Activated CD8-positive, alpha-beta T cell treated with anti-CD3 and anti-CD28 coated beads for 36 hours (primary cell): ENCODE measurements at regions not wholly inside any gene's neighbourhood (a gene's known extent, or its start where the extent isn't known, plus 50 kb on each side); places are given as distances from the start of the nearest gene placed in this dataset.

ENCODE experiments used
- ATAC-seq: fragments of 200-7000 bp; cut with Tn5 transposase; one replicate; pipeline ENCODE4 v1.10.0; 2021; ENCODE audit warnings: mild to moderate bottlenecking, moderate library complexity
- CTCF ChIA-PET: fragments of 350-600 bp; sonication (Branson Sonifier 250); formaldehyde crosslinking; loops from one replicate; lab custom pipeline; 2021; ENCODE audit warnings: antibody characterized with exemption; lab: Charles Lee
- POLR2A ChIA-PET: fragments of 350-600 bp; sonication (Branson Sonifier 250); formaldehyde crosslinking; loops from one replicate; lab custom pipeline; 2021; ENCODE audit warnings: antibody characterized with exemption; lab: Charles Lee
- DNase-seq: peaks from one replicate; pipeline ENCODE4 v3.0.0-alpha.2; 2020
- H3K27ac Mint-ChIP-seq: one replicate; pipeline ENCODE4 v1.8.0; 2021; ENCODE audit warnings: mild to moderate bottlenecking, mixed read lengths
- H3K27me3 Mint-ChIP-seq: one replicate; pipeline ENCODE4 v1.8.0; 2021; ENCODE audit warnings: mixed read lengths
- H3K36me3 Mint-ChIP-seq: one replicate; pipeline ENCODE4 v1.8.0; 2021; ENCODE audit warnings: low read depth, mixed read lengths
- H3K4me1 Mint-ChIP-seq: one replicate; pipeline ENCODE4 v1.8.0; 2021; ENCODE audit warnings: low read depth, mixed read lengths
- H3K4me3 Mint-ChIP-seq: one replicate; pipeline ENCODE4 v1.8.0; 2021; ENCODE audit warnings: mild to moderate bottlenecking, moderate library complexity, mixed read lengths
- H3K9me3 Mint-ChIP-seq: one replicate; pipeline ENCODE4 v1.8.0; 2021; ENCODE audit warnings: mixed read lengths
- CTCF ChIP-seq: fragments of 200-600 bp; IDR thresholded peaks from one replicate; pipeline ENCODE4 v1.8.0; 2022; ENCODE audit warnings: antibody characterized with exemption, mild to moderate bottlenecking
- intact Hi-C: fragments of 100-400 bp; cut with micrococcal nuclease; formaldehyde crosslinking; loops from one replicate; pipeline ENCODE4 v1.10.0; 2022

GRCh38 chr3:76212679-76213078 lies 427.3 kb upstream of the ZNF717 start:
- POLR2A ChIA-PET = no interaction called here
- no peak for TF ChIP-seq CTCF

GRCh38 chr3:76222201-76222600 lies 436.9 kb upstream of the ZNF717 start:
- ChIA-PET CTCF (no interaction called here), POLR2A (no interaction called here)
- DNase-seq (no peak), ATAC-seq (no peak)
- intact Hi-C loops = no loop called here
- H3K27ac Mint-ChIP-seq = no peak overlapping the region
- H3K9me3 Mint-ChIP-seq = peaks cover 15% of the 10 kb centered on the region
- no peak for TF ChIP-seq CTCF
- no peaks in the 10 kb centered on the region for H3K36me3 Mint-ChIP-seq
- H3K4me3 Mint-ChIP-seq = no peak overlapping the region
- H3K27me3 Mint-ChIP-seq = no peaks in the 10 kb centered on the region
- no peaks in the 10 kb centered on the region for H3K4me1 Mint-ChIP-seq

More at GRCh38 chr3:76212679-76213078, 427.3 kb upstream of the ZNF717 start:
- peaks cover 28% of the 10 kb centered on the region for H3K9me3 Mint-ChIP-seq
- ATAC-seq = no peak
- no peaks in the 10 kb centered on the region for H3K27me3 Mint-ChIP-seq
- H3K27ac Mint-ChIP-seq = no peak overlapping the region
- H3K36me3 Mint-ChIP-seq = no peaks in the 10 kb centered on the region
- CTCF ChIA-PET = no interaction called here
- H3K4me1 Mint-ChIP-seq = no peaks in the 10 kb centered on the region
- no peak overlapping the region for H3K4me3 Mint-ChIP-seq
- intact Hi-C loops = no loop called here
- DNase-seq = no peak

GRCh38 chr3:76231258-76231657 lies 445.9 kb upstream of the ZNF717 start:
- no peak overlapping the region for H3K27ac Mint-ChIP-seq
- ATAC-seq = no peak
- no peak for TF ChIP-seq CTCF
- H3K36me3 Mint-ChIP-seq = no peaks in the 10 kb centered on the region
- H3K4me3 Mint-ChIP-seq = no peak overlapping the region
- POLR2A ChIA-PET = no interaction called here
- intact Hi-C loops = no loop called here
- H3K4me1 Mint-ChIP-seq = no peaks in the 10 kb centered on the region
- H3K27me3 Mint-ChIP-seq = no peaks in the 10 kb centered on the region
- peaks cover 13% of the 10 kb centered on the region for H3K9me3 Mint-ChIP-seq
- DNase-seq = no peak
- CTCF ChIA-PET = no interaction called here

DNA sequence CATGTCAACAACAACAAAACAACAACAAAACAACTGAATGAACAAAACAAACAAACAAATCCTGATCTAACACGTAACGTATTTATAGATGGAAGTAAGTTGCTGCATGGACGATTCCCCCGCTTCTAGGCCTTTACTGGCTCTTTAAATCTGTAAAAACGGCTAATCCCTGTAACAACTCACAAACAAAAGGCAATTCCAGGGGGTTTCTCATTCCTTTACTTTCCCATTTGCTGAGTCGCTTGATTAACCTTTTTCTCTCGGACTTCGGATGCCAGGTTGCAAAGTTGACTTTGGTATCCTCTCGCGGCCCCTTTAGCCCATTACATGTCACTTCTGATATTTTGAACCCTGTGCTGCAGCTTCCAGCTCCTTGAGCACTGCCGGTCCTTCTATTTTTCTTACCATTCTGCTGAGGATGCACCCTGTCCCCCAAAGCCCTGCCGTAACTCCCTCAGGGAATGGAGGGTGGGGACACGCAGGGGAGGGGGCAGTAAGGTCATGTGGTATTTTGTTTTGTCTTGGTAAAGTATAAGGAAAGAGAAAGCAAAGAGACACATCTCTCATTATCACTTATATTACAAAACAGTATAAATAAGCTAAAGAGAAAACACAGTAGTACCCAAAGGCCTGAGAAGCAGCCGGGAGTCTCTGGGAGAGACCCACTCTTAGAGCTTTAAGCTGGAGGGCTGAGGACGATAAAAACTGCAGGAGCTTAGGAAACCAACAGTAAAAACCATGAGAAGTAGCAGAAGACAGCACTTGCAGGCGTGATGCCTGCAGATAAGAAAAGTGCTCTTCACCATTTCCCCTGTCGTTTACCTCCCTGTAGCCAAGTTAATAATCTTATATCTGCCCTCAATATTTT lies 457.8 kb upstream of the ZNF717 start:
- POLR2A ChIA-PET = no interaction called here
- Mint-ChIP-seq H3K4me1 (no peaks in the 10 kb centered on the region), H3K27ac (no peak overlapping the region), H3K4me3 (no peak overlapping the region), H3K9me3 (peaks cover 11% of the 10 kb centered on the region), H3K27me3 (no peaks in the 10 kb centered on the region), H3K36me3 (no peaks in the 10 kb centered on the region)
- ATAC-seq (no peak), DNase-seq (no peak)
- intact Hi-C loops = no loop called here
- CTCF ChIA-PET = no interaction called here
- TF ChIP-seq CTCF = no peak

GRCh38 chr3:76245073-76245472 lies 459.7 kb upstream of the ZNF717 start:
- POLR2A ChIA-PET = no interaction called here

More at GRCh38 chr3:76245073-76245472, 459.7 kb upstream of the ZNF717 start:
- ATAC-seq = no peak
- Mint-ChIP-seq H3K27me3 (no peaks in the 10 kb centered on the region), H3K27ac (no peak overlapping the region), H3K9me3 (peaks cover 12% of the 10 kb centered on the region), H3K4me1 (no peaks in the 10 kb centered on the region), H3K4me3 (no peak overlapping the region), H3K36me3 (no peaks in the 10 kb centered on the region)
- intact Hi-C loops = no loop called here
- TF ChIP-seq CTCF = no peak
- CTCF ChIA-PET = no interaction called here
- DNase-seq = no peak
